Lower leg skin (tissue), 3 donors: ENCODE measurements at regions not wholly inside any gene's neighbourhood (a gene's known extent, or its start where the extent isn't known, plus 50 kb on each side); places are given as distances from the start of the nearest gene placed in this dataset.

ENCODE experiments used
- POLR2A ChIP-seq, 2 donors: fragments of 450-650 bp; IDR thresholded peaks; one replicate each; pipeline ENCODE4 v1.6.1; 2016 to 2017; ENCODE audit warnings: antibody characterized with exemption in 2 of 2, mild to moderate bottlenecking in 1 of 2, moderate library complexity in 1 of 2
- TF ChIP-seq, protein P1 (sequence below), 3 donors: fragments of 450-650 bp; IDR thresholded peaks; one replicate each; pipeline ENCODE4 v1.5.1; 2016; ENCODE audit warnings: antibody characterized with exemption in 3 of 3, mild to moderate bottlenecking in 3 of 3, moderate library complexity in 2 of 3

DNA sequence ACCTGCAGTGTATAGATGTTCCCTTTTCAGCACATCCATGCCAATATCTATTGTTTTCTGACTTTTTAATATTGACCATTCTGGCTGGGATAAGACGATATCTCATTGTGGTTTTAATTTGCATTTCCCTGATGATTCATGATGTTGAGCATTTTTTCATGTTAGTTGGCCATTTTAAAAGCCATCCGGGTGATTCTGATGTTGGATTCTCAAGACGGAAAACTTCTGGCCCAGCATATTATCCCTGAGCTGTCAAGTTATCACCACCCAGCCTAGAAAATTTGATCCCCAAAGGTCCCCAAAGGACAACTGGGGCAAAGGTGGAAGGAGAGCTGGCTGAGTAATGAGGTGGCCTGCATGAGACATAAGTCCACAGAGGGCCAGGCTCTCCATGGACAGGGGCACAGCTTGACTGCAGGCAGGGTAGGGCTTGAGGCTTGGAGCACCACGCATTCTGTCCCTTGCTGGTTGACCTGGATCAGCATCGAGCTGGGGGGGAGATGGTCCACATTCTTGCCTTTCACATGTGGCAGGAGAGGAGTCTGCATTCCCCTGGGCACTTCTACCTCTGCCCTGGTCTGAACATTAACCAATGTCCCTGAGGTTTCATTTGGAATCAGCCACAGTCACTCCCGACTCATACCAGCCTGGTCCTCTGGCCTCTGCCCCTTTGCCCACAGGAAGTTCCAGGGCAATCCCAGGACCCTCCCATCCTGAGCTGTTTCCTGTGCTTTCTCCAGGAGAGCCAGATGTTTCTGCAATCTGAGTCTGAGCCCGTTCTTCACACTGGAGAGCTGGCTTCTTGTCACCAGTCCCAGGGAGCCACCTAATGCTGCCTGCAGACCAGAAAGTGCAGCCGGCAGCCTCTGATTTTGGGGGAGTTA lies 69.2 kb downstream of the ISG20 start:
- TF ChIP-seq, protein P1, sequence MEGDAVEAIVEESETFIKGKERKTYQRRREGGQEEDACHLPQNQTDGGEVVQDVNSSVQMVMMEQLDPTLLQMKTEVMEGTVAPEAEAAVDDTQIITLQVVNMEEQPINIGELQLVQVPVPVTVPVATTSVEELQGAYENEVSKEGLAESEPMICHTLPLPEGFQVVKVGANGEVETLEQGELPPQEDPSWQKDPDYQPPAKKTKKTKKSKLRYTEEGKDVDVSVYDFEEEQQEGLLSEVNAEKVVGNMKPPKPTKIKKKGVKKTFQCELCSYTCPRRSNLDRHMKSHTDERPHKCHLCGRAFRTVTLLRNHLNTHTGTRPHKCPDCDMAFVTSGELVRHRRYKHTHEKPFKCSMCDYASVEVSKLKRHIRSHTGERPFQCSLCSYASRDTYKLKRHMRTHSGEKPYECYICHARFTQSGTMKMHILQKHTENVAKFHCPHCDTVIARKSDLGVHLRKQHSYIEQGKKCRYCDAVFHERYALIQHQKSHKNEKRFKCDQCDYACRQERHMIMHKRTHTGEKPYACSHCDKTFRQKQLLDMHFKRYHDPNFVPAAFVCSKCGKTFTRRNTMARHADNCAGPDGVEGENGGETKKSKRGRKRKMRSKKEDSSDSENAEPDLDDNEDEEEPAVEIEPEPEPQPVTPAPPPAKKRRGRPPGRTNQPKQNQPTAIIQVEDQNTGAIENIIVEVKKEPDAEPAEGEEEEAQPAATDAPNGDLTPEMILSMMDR (IDR thresholded peaks at IDR 0.05): no peak
- TF ChIP-seq POLR2A (IDR thresholded peaks at IDR 0.05): no peak
